ENCODE measurements at regions not wholly inside any gene's neighbourhood (a gene's known extent, or its start where the extent isn't known, plus 50 kb on each side); places are given as distances from the start of the nearest gene placed in this dataset.
A peak's percentile ranks its signal among the peaks of the same experiment; 100 is the strongest.

DNA sequence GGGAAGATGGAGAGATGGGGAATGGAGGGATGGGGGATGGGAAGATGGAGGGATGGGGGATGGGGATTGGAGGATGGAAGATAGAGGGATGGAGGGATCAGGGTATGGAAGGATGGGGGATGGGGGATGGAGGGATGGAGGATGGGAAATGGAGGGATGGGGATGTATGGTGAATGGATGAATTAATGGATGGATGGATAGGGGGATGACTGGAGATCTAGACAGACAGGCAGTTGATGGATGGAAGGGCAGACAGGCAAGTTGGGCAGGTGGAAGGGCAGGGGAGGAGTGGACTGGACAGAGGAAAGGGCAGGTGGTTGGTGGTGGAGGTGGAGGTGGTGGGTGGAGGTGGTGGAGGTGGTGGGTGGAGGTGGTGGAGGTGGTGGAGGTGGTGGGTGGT, 167.2 kb downstream of the C9orf50 start:
- no peaks in the 10 kb centered on the region for H3K9me3 ChIP-seq
- no peak overlapping the region for H3K4me3 ChIP-seq
- H3K36me3 ChIP-seq = no peaks in the 10 kb centered on the region
- TF ChIP-seq, protein P1, sequence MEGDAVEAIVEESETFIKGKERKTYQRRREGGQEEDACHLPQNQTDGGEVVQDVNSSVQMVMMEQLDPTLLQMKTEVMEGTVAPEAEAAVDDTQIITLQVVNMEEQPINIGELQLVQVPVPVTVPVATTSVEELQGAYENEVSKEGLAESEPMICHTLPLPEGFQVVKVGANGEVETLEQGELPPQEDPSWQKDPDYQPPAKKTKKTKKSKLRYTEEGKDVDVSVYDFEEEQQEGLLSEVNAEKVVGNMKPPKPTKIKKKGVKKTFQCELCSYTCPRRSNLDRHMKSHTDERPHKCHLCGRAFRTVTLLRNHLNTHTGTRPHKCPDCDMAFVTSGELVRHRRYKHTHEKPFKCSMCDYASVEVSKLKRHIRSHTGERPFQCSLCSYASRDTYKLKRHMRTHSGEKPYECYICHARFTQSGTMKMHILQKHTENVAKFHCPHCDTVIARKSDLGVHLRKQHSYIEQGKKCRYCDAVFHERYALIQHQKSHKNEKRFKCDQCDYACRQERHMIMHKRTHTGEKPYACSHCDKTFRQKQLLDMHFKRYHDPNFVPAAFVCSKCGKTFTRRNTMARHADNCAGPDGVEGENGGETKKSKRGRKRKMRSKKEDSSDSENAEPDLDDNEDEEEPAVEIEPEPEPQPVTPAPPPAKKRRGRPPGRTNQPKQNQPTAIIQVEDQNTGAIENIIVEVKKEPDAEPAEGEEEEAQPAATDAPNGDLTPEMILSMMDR (IDR thresholded peaks at IDR 0.05) = no peak
- TF ChIP-seq POLR2A (IDR thresholded peaks at IDR 0.05) = no peak
- intact Hi-C loops (cut with DNase I) = no loop called here
- ATAC-seq (no peak), DNase-seq (no peak)
- peaks cover 0 to 11% (median 3%) of the 10 kb centered on the region in 4 donors for H3K4me1 ChIP-seq
- H3K27ac ChIP-seq = no peak overlapping the region
- no peaks in the 10 kb centered on the region for H3K27me3 ChIP-seq

DNA sequence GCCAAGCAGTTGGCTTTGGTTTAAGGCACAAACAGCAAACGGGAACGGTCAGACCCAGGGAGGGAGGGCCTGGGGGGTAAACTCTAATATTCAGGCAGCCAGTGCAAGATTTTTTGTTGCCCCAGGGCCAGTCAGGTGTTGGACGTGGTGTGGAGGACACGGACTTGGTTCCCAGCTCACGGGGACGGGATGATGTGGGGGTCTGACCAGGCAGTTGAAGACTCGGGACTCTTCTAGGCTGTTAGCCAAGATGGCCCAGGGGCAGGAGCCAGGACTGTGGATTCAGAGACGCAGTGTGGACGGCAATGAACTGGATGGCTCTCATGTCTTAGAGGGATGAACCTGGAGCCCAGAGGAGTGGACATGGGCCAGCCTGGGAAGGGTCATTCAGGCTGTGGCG, 169.2 kb downstream of the C9orf50 start:
- intact Hi-C loops (cut with DNase I) = no loop called here
- peak overlapping the region; percentile 20 to 73 (median 40) for H3K27ac ChIP-seq
- no peaks in the 10 kb centered on the region for H3K9me3 ChIP-seq
- peak in 3 of 4 donors; percentile 7 to 10 (median 9) for ATAC-seq
- no peak for DNase-seq
- 55% methylated on average over 8 of the region's 10 CpGs for WGBS (ENCODE audit: insufficient coverage, low coverage, low lambda C conversion rate, missing lambda C conversion rate)
- H3K4me3 ChIP-seq = no peak overlapping the region
- TF ChIP-seq POLR2A (IDR thresholded peaks at IDR 0.05) = no peak
- TF ChIP-seq, protein P1 (IDR thresholded peaks at IDR 0.05) = no peak
- no peaks in the 10 kb centered on the region for H3K4me1 ChIP-seq
- H3K36me3 ChIP-seq = no peaks in the 10 kb centered on the region
- no peaks in the 10 kb centered on the region for H3K27me3 ChIP-seq

DNA sequence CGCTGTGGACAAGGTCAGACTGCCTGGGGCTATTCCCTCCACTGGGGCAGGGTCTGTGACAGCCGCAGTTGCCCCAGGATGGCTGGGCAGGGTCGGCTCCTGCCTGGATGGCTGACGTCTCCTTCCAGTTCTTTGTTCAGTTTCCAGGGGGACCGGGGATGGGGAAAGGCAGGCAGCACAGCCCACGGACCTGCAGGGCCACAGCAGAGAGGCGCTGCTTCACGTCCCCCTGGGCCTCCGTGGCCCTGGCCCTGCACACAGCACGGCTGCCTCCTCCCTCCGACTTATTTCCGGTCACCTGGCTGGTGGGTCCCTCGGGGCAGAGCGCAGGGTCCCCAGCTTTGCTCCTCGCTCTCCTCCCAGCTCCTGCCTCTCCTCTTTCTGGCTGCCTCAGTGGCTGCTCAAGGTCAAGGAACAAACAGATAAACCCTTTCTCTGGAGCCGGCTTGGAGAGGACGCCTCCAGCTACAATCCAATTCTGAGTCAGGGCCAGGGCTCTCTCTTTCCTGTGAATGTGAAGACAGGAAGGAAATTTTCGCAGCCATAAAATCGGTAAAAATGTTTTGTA, 169.7 kb downstream of the C9orf50 start:
- Histone ChIP-seq H3K36me3 (no peaks in the 10 kb centered on the region), H3K4me3 (no peak overlapping the region), H3K4me1 (no peaks in the 10 kb centered on the region), H3K27ac (peak overlapping the region; percentile 20 to 73 (median 40)), H3K9me3 (no peaks in the 10 kb centered on the region), H3K27me3 (no peaks in the 10 kb centered on the region)
- intact Hi-C loops (cut with DNase I) = no loop called here
- 61% methylated on average over 12 of the region's 19 CpGs for WGBS (ENCODE audit: insufficient coverage, low coverage, low lambda C conversion rate, missing lambda C conversion rate)
- no peak for TF ChIP-seq POLR2A (IDR thresholded peaks at IDR 0.05)
- TF ChIP-seq, protein P1 (IDR thresholded peaks at IDR 0.05) = no peak
- ATAC-seq (peak; percentile 49 to 63 (median 58)), DNase-seq (no peak)

DNA sequence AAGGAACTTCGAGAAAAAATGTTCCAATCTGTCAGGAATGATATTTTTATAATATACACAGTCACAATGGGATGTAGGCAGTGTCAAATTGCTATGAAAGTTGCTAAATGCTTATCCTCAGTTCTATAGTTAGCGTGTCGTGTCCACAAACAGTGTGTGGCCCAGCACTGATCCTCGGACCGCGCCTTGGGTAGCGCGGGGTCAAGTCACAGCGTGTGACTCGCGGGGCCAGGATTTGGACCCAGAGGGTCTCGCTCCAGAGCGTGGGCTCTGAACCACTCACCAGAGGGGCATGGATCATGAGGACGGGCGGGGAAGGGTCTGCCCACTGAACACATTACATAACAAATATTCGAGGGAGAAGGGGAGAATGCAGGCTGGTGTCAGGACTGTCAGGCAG, 171.8 kb downstream of the C9orf50 start:
- H3K4me3 ChIP-seq = no peak overlapping the region
- no peaks in the 10 kb centered on the region for H3K36me3 ChIP-seq
- 96% methylated on average over 2 of the region's 16 CpGs for WGBS (ENCODE audit: insufficient coverage, low coverage, low lambda C conversion rate, missing lambda C conversion rate)
- no peak overlapping the region for H3K27ac ChIP-seq
- ATAC-seq (no peak), DNase-seq (no peak)
- no peaks in the 10 kb centered on the region for H3K27me3 ChIP-seq
- H3K9me3 ChIP-seq = no peaks in the 10 kb centered on the region
- intact Hi-C loops (cut with DNase I) = no loop called here
- TF ChIP-seq, protein P1 (IDR thresholded peaks at IDR 0.05) = no peak
- TF ChIP-seq POLR2A (IDR thresholded peaks at IDR 0.05) = no peak
- no peaks in the 10 kb centered on the region for H3K4me1 ChIP-seq
